Keratinocyte (primary cell): ENCODE measurements at regions not wholly inside any gene's neighbourhood (a gene's known extent, or its start where the extent isn't known, plus 50 kb on each side); places are given as distances from the start of the nearest gene placed in this dataset.

Experiments
- DNase-seq: peaks from one replicate; pipeline ENCODE4 v3.0.0-alpha.2; 2011; ENCODE audit warnings: low read depth, missing footprints, low spot score
- FAIRE-seq: peaks from 2 replicates; lab custom pipeline; 2011; peaks lifted over from hg19 to GRCh38; lab: Jason Lieb, UNC
- H2AFZ ChIP-seq: 2 replicates; pipeline ENCODE4 v1.6.0; 2012; ENCODE audit warnings: low read length, control low read depth, inconsistent platforms; ENCODE audit not compliant: control insufficient read depth
- H3K27ac ChIP-seq: 2 replicates; pipeline ENCODE4 v1.5.1; 2011; ENCODE audit warnings: low read length; ENCODE audit not compliant: control insufficient read depth, insufficient read depth
- H3K27me3 ChIP-seq: 3 replicates; pipeline ENCODE4 v1.6.0; 2011; ENCODE audit warnings: low read length; ENCODE audit not compliant: control insufficient read depth, insufficient read depth; ENCODE audit errors: extremely low read depth
- H3K36me3 ChIP-seq, 2 experiments: 2 replicates in 1 of 2; 3 replicates in 1 of 2; pipeline ENCODE4 v1.5.1; 2011; ENCODE audit warnings: low read length in 2 of 2, mild to moderate bottlenecking in 1 of 2; ENCODE audit not compliant: control insufficient read depth in 2 of 2, insufficient read depth in 2 of 2; ENCODE audit errors: extremely low read depth in 1 of 2
- H3K4me1 ChIP-seq: 3 replicates; pipeline ENCODE4 v1.5.1; 2011; ENCODE audit warnings: low read length; ENCODE audit not compliant: control insufficient read depth, insufficient read depth; ENCODE audit errors: extremely low read depth
- H3K4me2 ChIP-seq: 3 replicates; pipeline ENCODE4 v1.6.0; 2011; ENCODE audit warnings: low read depth, low read length; ENCODE audit not compliant: control insufficient read depth, insufficient read depth; ENCODE audit errors: extremely low read depth
- H3K4me3 ChIP-seq, 3 experiments: fragments of 200-600 bp in 1 of 3; sonication (generic) in 1 of 3; 2 replicates in 2 of 3; 3 replicates in 1 of 3; pipeline ENCODE4 v1.5.1; 2011 to 2016; ENCODE audit warnings: low read length in 3 of 3, mild to moderate bottlenecking in 3 of 3, control low read depth in 2 of 3, inconsistent platforms in 1 of 3, low read depth in 1 of 3, mixed read lengths in 1 of 3, mixed run types in 1 of 3, moderate library complexity in 1 of 3; ENCODE audit not compliant: control insufficient read depth in 2 of 3, insufficient read depth in 2 of 3; ENCODE audit errors: extremely low read depth in 1 of 3
- H3K79me2 ChIP-seq: 2 replicates; pipeline ENCODE4 v1.6.0; 2012; ENCODE audit warnings: low read length; ENCODE audit not compliant: control insufficient read depth, insufficient read depth
- H3K9ac ChIP-seq: 3 replicates; pipeline ENCODE4 v1.6.0; 2011; ENCODE audit warnings: low read length; ENCODE audit not compliant: control insufficient read depth, insufficient read depth; ENCODE audit errors: extremely low read depth
- H3K9me1 ChIP-seq: 3 replicates; pipeline ENCODE4 v1.6.0; 2011; ENCODE audit warnings: low read length; ENCODE audit not compliant: control insufficient read depth, insufficient read depth; ENCODE audit errors: extremely low read depth
- H3K9me3 ChIP-seq: 2 replicates; pipeline ENCODE4 v1.5.1; 2012; ENCODE audit warnings: low read depth, low read length; ENCODE audit not compliant: control insufficient read depth
- H4K20me1 ChIP-seq: 3 replicates; pipeline ENCODE4 v1.6.0; 2011; ENCODE audit warnings: low read length; ENCODE audit not compliant: control insufficient read depth, insufficient read depth; ENCODE audit errors: extremely low read depth
- CTCF ChIP-seq, 3 experiments: IDR thresholded peaks in 1 of 3; conservative IDR thresholded peaks in 1 of 3; optimal IDR thresholded peaks in 1 of 3; 2 replicates in 2 of 3; 3 replicates in 1 of 3; pipeline versions ENCODE3 to v1.5.1; 2011; ENCODE audit warnings: low read length in 3 of 3, mild to moderate bottlenecking in 3 of 3, moderate library complexity in 2 of 3, control low read depth in 1 of 3, inconsistent platforms in 1 of 3; ENCODE audit not compliant: insufficient read depth in 2 of 3; ENCODE audit errors: extremely low read depth in 1 of 3
- EZH2 ChIP-seq: IDR thresholded peaks from one replicate; pipeline ENCODE4 v1.6.1; 2012; ENCODE audit warnings: inconsistent platforms, mild to moderate bottlenecking, low read length, moderate library complexity
- dilution Hi-C: fragments of 300-500 bp; cut with MboI; formaldehyde crosslinking; loops from one replicate; pipeline ENCODE4 v1.7.0; 2020; ENCODE audit warnings: low sequenced_read_pairs; ENCODE audit not compliant: extremely low pct_ligation_motif_present

GRCh38 chr22:35475545-35475944 lies 65.1 kb upstream of the RASD2 start:
- DNase-seq: no peak
- Histone ChIP-seq H3K79me2 (no peaks in the 10 kb centered on the region), H3K9ac (no peak overlapping the region), H3K9me1 (no peaks in the 10 kb centered on the region), H3K4me1 (no peaks in the 10 kb centered on the region), H3K4me2 (no peak overlapping the region), H3K4me3 (no peak overlapping the region), H3K27ac (no peak overlapping the region), H3K27me3 (peaks cover 17% of the 10 kb centered on the region), H3K9me3 (no peaks in the 10 kb centered on the region), H2AFZ (no peak overlapping the region), H4K20me1 (no peaks in the 10 kb centered on the region), H3K36me3 (no peaks in the 10 kb centered on the region)
- dilution Hi-C loops: no loop called here
- TF ChIP-seq CTCF (optimal IDR thresholded peaks at IDR 0.05 in 1 of 3, IDR thresholded peaks at IDR 0.05 in 1 of 3, conservative IDR thresholded peaks at IDR 0.05 in 1 of 3; ENCODE audit: extremely low read depth in 1 of 3, insufficient read depth in 2 of 3, low read length in 3 of 3) (no peak), EZH2 (no peak)
- no peak for FAIRE-seq

- no peak overlapping the region for H3K4me2 ChIP-seq
- H3K4me3 ChIP-seq: no peak overlapping the region
- no peaks in the 10 kb centered on the region for H3K9me1 ChIP-seq
- no peaks in the 10 kb centered on the region for H3K79me2 ChIP-seq
- dilution Hi-C loops: no loop called here
- no peak overlapping the region for H2AFZ ChIP-seq
- H3K9me3 ChIP-seq: no peaks in the 10 kb centered on the region
- H3K27ac ChIP-seq: no peak overlapping the region
- DNase-seq: no peak
- no peak overlapping the region for H3K9ac ChIP-seq
- TF ChIP-seq EZH2 (no peak), CTCF (optimal IDR thresholded peaks at IDR 0.05 in 1 of 3, IDR thresholded peaks at IDR 0.05 in 1 of 3, conservative IDR thresholded peaks at IDR 0.05 in 1 of 3; ENCODE audit: extremely low read depth in 1 of 3, insufficient read depth in 2 of 3, low read length in 3 of 3) (no peak)
- peaks cover 23% of the 10 kb centered on the region for H3K27me3 ChIP-seq
- no peak for FAIRE-seq
- no peaks in the 10 kb centered on the region for H3K36me3 ChIP-seq
- H3K4me1 ChIP-seq: no peaks in the 10 kb centered on the region
- no peaks in the 10 kb centered on the region for H4K20me1 ChIP-seq
These were observed 64.3 kb upstream of the RASD2 start for GRCh38 chr22:35476341-35476740.
